Activated CD8-positive, alpha-beta memory T cell treated with anti-CD3 and anti-CD28 coated beads, Interleukin-2, amount 10 ng/mL, durations not matched to agents 7 days and 5 days (primary cell): ENCODE measurements at regions not wholly inside any gene's neighbourhood (a gene's known extent, or its start where the extent isn't known, plus 50 kb on each side); places are given as distances from the start of the nearest gene placed in this dataset.
"Not testable (repeated sequence)": the region's sequence is repeated elsewhere in the genome, so short reads cannot be mapped to it uniquely, and the experiment has no call there.

Source experiments
- ATAC-seq: fragments of 150-1000 bp; cut with Tn5 transposase; one replicate; pipeline ENCODE4 v1.10.0; 2021; ENCODE audit warnings: moderate library complexity
- CTCF ChIA-PET: fragments of 350-600 bp; sonication (Branson Sonifier 250); formaldehyde crosslinking; loops from one replicate; lab custom pipeline; 2021; ENCODE audit warnings: antibody characterized with exemption; lab: Charles Lee
- DNase-seq: peaks from one replicate; pipeline ENCODE4 v3.0.0-alpha.2; 2020
- H3K27ac Mint-ChIP-seq: one replicate; pipeline ENCODE4 v1.8.0; 2021; ENCODE audit warnings: mild to moderate bottlenecking, mixed read lengths
- H3K27me3 Mint-ChIP-seq: one replicate; pipeline ENCODE4 v1.8.0; 2021; ENCODE audit warnings: mixed read lengths
- H3K36me3 Mint-ChIP-seq: one replicate; pipeline ENCODE4 v1.8.0; 2021; ENCODE audit warnings: mild to moderate bottlenecking, mixed read lengths
- H3K4me1 Mint-ChIP-seq: one replicate; pipeline ENCODE4 v1.8.0; 2021; ENCODE audit warnings: mixed read lengths
- H3K4me3 Mint-ChIP-seq: one replicate; pipeline ENCODE4 v1.8.0; 2021; ENCODE audit warnings: mild to moderate bottlenecking, moderate library complexity, mixed read lengths
- H3K9me3 Mint-ChIP-seq: one replicate; pipeline ENCODE4 v1.8.0; 2022; ENCODE audit warnings: low read depth, mixed read lengths

DNA sequence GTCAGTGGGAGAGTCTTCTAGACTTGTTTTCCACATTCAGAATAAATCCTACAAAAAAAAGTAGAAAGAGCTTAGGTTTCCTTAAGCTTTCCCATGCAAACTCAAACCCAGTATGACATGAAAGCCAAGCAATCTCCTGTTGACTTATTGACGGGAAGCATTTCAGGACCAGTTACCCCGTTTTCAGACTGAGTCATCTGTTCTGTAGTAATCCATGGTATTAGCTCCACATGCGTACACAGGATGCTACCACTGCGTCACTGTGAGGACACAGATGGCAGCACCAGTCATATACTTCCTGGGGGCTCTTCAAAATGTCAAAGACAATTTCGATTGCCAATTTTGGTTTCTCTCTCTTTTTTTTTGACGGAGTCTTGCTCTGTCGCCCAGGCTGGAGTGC is 224.9 kb upstream of the MAD2L1 start:
- H3K4me3 Mint-ChIP-seq, result no peak overlapping the region

DNA sequence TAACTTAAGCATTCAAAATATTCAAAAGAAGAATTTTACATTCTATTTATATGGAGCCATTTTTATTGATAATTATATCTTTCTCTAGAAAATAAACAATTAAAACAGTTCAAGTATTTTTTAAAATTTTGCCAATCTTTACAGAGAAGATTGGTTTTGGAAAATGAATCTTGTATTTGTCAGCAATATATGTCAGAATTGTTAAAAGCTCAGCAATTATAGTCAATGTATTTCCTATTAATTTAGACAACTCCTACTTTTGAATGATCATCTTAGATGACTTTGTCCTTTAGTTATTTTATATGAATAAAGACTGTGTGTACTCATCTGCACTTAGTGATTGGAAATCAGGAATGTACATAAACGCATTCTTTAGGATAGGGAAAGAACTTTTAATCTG is 223.9 kb upstream of the MAD2L1 start:
- Mint-ChIP-seq H3K27me3 (no peaks in the 10 kb centered on the region), H3K4me3 (no peak overlapping the region), H3K27ac (no peak overlapping the region), H3K36me3 (no peaks in the 10 kb centered on the region), H3K9me3 (no peaks in the 10 kb centered on the region), H3K4me1 (no peaks in the 10 kb centered on the region)
- no peak for DNase-seq
- CTCF ChIA-PET, result no interaction called here
- no peak for ATAC-seq

More for the DNA sequence above, 224.9 kb upstream of the MAD2L1 start:
- ATAC-seq (no peak), DNase-seq (no peak)
- Mint-ChIP-seq H3K9me3 (no peaks in the 10 kb centered on the region), H3K27me3 (no peaks in the 10 kb centered on the region), H3K36me3 (no peaks in the 10 kb centered on the region), H3K27ac (no peak overlapping the region), H3K4me1 (no peaks in the 10 kb centered on the region)
- CTCF ChIA-PET, result no interaction called here

DNA sequence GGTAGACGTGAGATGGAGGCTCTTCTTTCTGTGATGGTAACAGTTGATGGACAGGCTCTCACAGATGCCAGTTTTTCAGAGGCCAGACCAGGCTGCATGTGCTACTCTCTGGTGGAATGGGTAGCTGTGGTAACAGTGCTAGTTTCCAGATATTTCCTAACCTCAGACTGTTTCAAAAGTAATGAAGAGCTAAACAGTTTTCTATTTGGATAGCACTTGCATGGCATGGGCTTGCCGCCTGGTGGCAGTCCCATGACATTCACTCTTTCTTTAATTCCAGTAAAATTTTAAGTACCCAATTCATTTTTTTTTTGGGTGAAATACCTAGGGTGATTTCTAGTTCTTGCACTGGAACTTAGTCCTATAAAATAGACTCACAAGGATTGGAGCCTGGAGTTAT is 220.2 kb upstream of the MAD2L1 start:
- DNase-seq (no peak), ATAC-seq (no peak)
- CTCF ChIA-PET, result no interaction called here
- Mint-ChIP-seq H3K4me3 (no peak overlapping the region), H3K27me3 (no peaks in the 10 kb centered on the region), H3K4me1 (no peaks in the 10 kb centered on the region), H3K27ac (no peak overlapping the region), H3K36me3 (no peaks in the 10 kb centered on the region), H3K9me3 (no peaks in the 10 kb centered on the region)

DNA sequence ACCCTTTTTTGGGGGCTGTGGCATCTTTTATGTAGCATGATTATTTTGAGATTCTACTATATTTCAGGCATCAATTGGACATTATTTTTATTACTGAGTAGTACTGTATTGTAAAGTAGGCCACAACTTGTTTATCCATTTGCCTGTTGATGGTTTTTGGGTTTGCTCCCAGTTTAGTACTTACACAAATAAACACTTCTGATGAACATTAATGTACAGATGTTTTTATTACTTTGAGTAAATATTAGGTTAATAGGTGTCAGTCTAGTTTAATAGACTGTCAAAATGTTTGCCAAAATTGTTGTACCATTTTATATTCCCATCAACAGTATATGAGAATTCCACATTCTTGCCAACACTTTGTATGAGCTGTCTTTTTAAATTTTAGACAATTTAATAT is 214.9 kb upstream of the MAD2L1 start:
- Mint-ChIP-seq H3K4me1 (no peaks in the 10 kb centered on the region), H3K27me3 (no peaks in the 10 kb centered on the region), H3K4me3 (no peak overlapping the region), H3K36me3 (no peaks in the 10 kb centered on the region), H3K9me3 (no peaks in the 10 kb centered on the region), H3K27ac (no peak overlapping the region)
- ATAC-seq (no peak), DNase-seq (no peak)
- CTCF ChIA-PET, result no interaction called here

DNA sequence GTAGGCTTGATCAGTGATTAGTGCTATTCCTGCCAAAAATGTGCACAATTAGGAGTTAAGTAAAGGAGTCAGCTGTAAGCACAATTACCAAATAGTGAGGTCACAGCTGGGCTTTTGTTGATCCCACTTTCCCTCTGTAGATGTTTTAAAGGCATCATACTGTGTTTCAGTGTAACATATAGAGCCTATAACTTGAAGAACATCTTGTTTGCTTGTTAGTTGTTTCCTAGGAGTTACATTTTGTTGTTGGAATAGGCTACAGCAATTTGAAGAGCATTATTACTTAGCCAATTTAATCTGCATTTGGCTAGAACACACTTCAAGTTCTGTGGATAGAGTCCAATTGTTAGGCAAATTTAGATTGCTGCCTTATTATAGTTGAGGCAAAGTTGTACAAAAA is 210.7 kb upstream of the MAD2L1 start:
- no peaks in the 10 kb centered on the region for H3K36me3 Mint-ChIP-seq
- DNase-seq (no peak), ATAC-seq (no peak)
- H3K27ac Mint-ChIP-seq, result no peak overlapping the region
- H3K4me1 Mint-ChIP-seq, result no peaks in the 10 kb centered on the region
- H3K4me3 Mint-ChIP-seq, result no peak overlapping the region
- CTCF ChIA-PET, result no interaction called here
- no peaks in the 10 kb centered on the region for H3K27me3 Mint-ChIP-seq
- H3K9me3 Mint-ChIP-seq, result no peaks in the 10 kb centered on the region

DNA sequence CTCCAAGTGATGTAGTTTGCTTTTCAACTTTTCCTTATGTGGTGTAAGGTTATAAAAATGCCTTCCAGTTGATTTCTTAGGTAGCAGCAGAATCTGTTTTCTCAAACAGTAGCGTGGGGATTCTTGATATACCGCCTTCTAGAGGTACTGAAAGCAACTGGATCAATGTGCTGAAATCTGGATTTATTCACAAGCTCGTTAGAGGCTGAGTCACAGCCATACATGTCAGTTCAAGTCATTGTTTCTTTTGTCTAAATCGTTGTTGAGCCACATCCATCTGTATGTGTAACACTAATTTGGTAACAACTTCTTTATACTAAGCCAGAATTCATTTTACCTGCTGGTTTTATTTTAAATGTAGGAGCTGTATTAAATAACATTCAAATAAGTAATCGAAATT is 200.0 kb upstream of the MAD2L1 start:
- no peak for DNase-seq
- H3K4me1 Mint-ChIP-seq, result no peaks in the 10 kb centered on the region
- H3K9me3 Mint-ChIP-seq, result no peaks in the 10 kb centered on the region
- H3K27ac Mint-ChIP-seq, result no peak overlapping the region
- no peaks in the 10 kb centered on the region for H3K36me3 Mint-ChIP-seq
- no peak overlapping the region for H3K4me3 Mint-ChIP-seq
- no peaks in the 10 kb centered on the region for H3K27me3 Mint-ChIP-seq
- ATAC-seq, result no peak
- CTCF ChIA-PET, result no interaction called here

DNA sequence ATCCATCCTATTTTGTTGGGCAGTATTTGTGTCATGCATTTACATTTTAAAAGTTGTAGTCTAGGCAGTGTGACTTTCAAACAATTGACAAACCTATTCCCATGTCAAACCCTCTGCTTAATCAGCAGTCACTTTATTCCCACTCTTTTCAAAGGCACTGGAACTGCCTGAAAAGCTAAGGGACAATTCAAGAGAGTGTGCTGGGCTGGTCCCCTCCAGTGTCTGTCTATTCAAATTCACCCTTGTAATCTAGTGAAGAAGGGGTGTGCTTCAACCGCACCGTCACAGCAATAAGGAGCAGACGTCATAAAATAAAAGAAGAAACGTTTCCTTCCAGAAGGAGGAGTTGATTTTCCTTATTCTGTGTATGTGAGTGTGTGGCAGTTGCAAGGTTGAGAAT is 197.0 kb upstream of the MAD2L1 start:
- Mint-ChIP-seq H3K27me3 (no peaks in the 10 kb centered on the region), H3K4me1 (no peaks in the 10 kb centered on the region), H3K36me3 (no peaks in the 10 kb centered on the region), H3K9me3 (no peaks in the 10 kb centered on the region), H3K27ac (no peak overlapping the region), H3K4me3 (no peak overlapping the region)
- ATAC-seq (no peak), DNase-seq (no peak)
- CTCF ChIA-PET, result no interaction called here

DNA sequence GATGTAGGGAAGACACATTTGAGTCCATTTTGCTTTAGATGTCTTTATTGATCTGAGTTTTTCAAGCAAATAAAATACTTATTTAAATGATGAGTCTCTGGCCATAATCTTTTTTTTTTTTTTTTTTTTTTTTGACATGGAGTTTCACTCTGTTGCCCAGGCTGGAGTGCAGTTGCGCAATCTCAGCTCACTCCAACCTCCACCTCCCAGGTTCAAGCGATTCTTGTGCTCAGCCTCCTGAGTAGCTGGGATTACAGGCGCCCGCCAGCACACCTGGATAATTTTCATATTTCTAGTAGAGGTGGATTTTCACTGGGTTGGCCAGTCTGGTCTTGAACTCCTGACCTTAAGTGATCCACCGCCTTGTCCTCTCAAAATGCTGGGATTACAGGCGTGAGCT is 194.5 kb upstream of the MAD2L1 start:
- Mint-ChIP-seq H3K4me1 (no peaks in the 10 kb centered on the region), H3K36me3 (no peaks in the 10 kb centered on the region), H3K9me3 (no peaks in the 10 kb centered on the region), H3K27me3 (no peaks in the 10 kb centered on the region), H3K27ac (no peak overlapping the region), H3K4me3 (no peak overlapping the region)
- no peak for DNase-seq
- CTCF ChIA-PET, result no interaction called here
- no peak for ATAC-seq

DNA sequence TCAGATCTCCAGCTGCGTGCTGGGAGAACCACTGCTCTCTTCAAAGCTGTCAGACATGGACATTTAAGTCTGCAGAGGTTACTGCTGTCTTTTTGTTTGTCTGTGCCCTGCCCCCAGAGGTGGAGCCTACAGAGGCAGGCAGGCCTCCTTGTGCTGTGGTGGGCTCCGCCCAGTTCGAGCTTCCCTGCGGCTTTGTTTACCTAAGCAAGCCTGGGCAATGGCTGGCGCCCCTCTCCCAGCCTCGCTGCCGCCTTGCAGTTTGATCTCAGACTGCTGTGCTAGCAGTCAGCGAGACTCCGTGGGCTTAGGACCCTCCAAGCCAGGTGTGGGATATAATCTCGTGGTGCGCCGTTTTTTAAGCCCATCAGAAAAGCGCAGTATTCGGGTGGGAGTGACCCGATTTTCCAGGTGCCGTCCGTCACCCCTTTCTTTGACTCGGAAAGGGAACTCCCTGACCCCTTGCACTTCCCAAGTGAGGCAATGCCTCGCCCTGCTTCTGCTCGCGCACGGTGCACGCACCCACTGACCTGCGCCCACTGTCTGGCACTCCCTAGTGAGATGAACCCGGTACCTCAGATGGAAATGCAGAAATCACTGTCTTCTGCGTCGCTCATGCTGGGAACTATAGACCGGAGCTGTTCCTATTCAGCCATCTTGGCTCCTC is 189.6 kb upstream of the MAD2L1 start:
- H3K27me3 Mint-ChIP-seq, H3K4me1 Mint-ChIP-seq, DNase-seq, CTCF ChIA-PET, H3K27ac Mint-ChIP-seq, ATAC-seq, H3K36me3 Mint-ChIP-seq, H3K9me3 Mint-ChIP-seq, H3K4me3 Mint-ChIP-seq: not testable (repeated sequence)

DNA sequence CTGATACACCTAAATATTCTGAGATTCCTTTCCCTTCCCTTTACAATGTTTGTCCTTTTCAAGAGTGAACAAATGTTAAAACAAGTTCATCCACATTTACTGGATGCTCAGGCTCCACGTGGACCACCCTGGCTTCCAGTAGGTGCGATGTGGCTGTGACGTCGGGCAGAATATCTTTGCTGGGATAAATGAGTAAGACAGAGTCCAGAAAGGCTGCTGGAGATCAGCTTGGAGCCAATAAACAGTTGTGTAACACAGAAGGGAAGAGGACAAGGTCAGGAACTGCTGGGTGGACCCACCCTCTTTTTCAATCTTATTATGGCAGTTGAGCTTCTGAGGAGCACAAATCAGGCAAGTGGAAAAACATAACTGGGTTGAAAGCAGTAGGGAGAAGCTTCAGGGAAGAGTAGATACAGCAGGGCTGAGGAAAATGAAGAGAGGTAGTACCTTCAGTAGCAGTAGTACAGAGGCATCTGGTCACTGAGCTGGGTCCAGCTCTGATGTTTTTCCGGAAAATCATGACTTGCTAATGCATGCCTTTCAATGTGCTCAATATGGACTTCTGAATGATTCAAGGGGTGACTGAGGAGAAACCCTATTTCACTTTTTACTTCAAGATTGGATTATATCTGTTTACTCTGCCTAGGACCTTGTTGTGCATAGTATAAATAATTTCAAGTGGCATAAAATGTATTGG is 171.8 kb upstream of the MAD2L1 start:
- DNase-seq, result no peak
- Mint-ChIP-seq H3K27me3 (no peaks in the 10 kb centered on the region), H3K4me3 (no peak overlapping the region), H3K36me3 (no peaks in the 10 kb centered on the region), H3K27ac (no peak overlapping the region), H3K4me1 (no peaks in the 10 kb centered on the region), H3K9me3 (no peaks in the 10 kb centered on the region)
- ATAC-seq, result no peak
- CTCF ChIA-PET, result no interaction called here

DNA sequence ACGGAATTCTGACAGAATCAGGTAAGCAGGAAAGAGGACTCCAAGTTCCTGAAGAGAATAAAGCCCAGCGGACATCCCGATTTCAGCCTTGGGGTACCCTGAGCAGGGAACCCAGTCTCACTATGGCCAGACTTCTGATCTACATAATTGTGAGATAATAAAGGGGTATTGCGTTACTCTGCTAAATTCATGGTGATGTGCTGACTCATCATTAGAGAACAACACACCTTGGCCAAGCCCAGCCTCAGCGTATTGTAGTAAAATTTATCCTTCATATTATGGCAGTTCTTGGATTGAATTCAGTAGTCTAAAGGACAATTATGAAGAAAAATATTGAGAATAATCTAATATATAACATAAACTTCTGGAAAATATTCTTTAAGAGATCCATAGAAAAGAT is 170.2 kb upstream of the MAD2L1 start:
- CTCF ChIA-PET, result no interaction called here
- Mint-ChIP-seq H3K4me1 (no peaks in the 10 kb centered on the region), H3K27ac (no peak overlapping the region), H3K4me3 (no peak overlapping the region), H3K27me3 (no peaks in the 10 kb centered on the region), H3K9me3 (no peaks in the 10 kb centered on the region), H3K36me3 (no peaks in the 10 kb centered on the region)
- no peak for ATAC-seq
- no peak for DNase-seq

DNA sequence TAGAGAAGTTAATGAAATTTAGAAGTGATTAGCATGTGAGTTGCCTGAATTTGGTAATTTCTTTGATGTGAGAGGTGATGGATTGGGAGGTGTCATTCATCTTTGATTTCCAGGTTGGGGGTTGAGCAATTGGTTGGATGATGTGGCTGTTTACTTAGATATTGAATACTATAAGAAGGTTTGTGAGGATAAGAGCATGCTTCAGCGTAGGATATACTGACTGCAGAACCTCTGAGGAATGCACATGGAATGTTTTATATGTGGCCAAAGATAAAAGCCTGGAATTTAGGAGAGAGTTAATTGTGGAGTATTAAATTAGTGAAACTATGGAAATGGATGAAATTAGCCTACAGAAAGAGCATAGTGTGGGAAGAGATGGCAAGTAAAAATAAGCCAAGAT is 165.4 kb upstream of the MAD2L1 start:
- Mint-ChIP-seq H3K36me3 (no peaks in the 10 kb centered on the region), H3K4me1 (no peaks in the 10 kb centered on the region), H3K27me3 (peaks cover 3% of the 10 kb centered on the region), H3K4me3 (no peak overlapping the region), H3K27ac (no peak overlapping the region), H3K9me3 (no peaks in the 10 kb centered on the region)
- no peak for ATAC-seq
- no peak for DNase-seq
- CTCF ChIA-PET, result no interaction called here

DNA sequence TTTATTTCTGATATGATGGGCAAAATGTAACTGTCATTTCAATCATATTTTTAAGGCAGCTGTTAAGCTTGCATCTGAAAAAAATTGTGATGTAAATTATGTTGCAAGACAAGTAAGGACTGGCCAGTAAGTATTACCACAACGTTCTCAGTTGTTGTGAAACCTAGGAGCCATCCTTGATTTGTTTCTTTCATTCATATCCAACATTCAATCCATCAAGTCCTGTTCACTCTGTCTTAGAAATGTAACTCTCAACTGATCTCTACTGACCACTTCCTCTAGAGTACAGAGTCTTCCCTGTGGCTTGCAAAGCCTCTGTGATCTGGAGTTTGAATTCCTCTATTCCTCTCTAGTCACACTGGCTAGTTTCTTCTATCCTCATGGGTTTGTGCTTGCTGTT is 161.4 kb upstream of the MAD2L1 start:
- Mint-ChIP-seq H3K27ac (no peak overlapping the region), H3K4me1 (no peaks in the 10 kb centered on the region), H3K9me3 (no peaks in the 10 kb centered on the region), H3K36me3 (no peaks in the 10 kb centered on the region), H3K27me3 (peaks cover 3% of the 10 kb centered on the region), H3K4me3 (no peak overlapping the region)
- DNase-seq (no peak), ATAC-seq (no peak)
- CTCF ChIA-PET, result no interaction called here

DNA sequence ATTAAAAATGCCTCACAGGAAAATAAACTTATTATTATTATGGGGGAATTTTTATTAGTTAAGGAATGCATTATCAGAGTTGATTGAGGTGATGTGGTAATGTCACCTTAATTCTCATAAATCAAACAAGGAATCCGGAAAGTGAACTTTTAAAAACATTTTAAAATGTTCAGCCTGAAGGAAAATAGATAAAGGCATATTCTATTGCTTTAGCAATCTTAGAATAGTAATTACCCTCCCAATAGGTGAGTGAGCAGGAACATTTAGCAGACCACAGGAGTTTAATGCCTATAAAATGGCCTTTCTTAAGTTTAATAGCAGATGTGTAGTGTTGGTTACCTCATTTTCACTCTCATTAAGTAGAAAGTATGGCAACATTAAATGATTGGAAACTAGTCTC is 160.9 kb upstream of the MAD2L1 start:
- Mint-ChIP-seq H3K27ac (no peak overlapping the region), H3K4me1 (no peaks in the 10 kb centered on the region), H3K9me3 (no peaks in the 10 kb centered on the region), H3K4me3 (no peak overlapping the region), H3K27me3 (peaks cover 3% of the 10 kb centered on the region), H3K36me3 (no peaks in the 10 kb centered on the region)
- no peak for ATAC-seq
- no peak for DNase-seq
- CTCF ChIA-PET, result no interaction called here
